Iris pigment epithelial cell (primary cell): ENCODE measurements at regions not wholly inside any gene's neighbourhood (a gene's known extent, or its start where the extent isn't known, plus 50 kb on each side); places are given as distances from the start of the nearest gene placed in this dataset.
"Not testable (repeated sequence)": the region's sequence is repeated elsewhere in the genome, so short reads cannot be mapped to it uniquely, and the experiment has no call there.

Experiments used
- DNase-seq: peaks from one replicate; pipeline ENCODE4 v3.0.0-alpha.2; 2011; ENCODE audit warnings: low read depth

GRCh38 chr21:16218682-16219343 is 489.0 kb downstream of the USP25 start:
- DNase-seq = no peak

DNA sequence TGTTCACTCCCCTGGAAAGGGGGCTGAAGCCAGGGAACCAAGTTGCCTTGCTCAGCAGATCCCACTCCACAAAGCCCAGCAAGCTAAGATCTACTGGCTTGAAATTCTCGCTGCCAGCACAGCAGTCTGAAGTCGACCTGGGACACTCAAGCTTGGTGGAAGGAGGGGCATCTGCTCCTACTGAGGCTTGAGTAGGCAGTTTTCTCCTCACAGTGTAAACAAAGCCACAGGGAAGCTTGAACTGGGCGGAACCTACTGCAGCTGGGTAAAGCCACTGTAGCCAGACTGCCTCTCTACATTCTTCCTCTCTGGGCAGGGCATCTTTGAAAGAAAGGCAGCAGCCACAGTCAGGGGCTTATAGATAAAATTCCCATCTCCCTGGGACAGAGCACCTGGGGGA is 495.0 kb downstream of the USP25 start:
- not testable (repeated sequence) for DNase-seq

DNA sequence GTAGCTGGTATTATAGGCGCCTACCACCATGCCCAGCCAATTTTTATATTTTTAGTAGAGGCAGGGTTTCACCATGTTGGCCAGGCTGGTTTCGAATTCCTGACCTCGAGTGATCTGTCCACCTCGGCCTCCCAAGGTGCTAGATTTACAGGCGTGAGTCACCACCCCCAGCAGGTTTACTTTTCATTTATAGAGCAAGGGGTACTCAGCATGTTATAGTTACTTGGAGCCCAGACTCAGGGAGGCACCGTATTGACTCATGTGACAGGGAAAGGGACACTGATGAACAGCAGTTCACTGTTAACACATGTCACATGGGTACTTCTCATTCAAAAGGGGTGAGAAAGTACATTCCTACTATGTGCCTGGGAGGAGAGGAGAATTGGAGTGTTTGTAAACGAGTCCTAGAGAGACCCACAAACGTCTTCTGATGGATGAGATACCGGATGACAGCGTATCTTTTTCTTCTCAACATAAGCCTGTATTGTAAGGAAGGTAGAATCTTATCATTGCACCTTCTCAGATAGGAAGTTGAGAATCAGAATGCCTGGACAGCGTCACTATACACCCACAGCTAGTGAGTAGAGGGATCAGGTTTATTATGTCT is 510.0 kb downstream of the USP25 start:
- DNase-seq = no peak

DNA sequence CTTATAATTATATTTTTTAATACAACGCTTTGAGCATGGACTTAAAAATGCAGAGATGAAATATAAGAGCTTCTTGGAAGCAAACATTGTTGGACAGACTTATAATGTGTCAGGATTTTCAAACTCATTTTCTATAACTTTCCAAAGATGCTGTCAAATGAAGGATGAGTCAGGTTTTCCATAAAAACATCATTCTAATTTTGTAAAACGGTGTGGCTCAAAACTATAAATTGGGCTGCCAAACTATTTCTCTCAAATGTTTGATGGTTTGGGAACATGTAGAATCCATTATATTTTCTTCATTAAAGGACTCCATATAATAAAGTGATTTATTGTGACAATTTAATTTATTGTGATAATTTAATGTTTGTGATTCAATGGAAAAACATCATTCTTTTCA is 511.2 kb downstream of the USP25 start:
- DNase-seq = peak; percentile 7

- DNase-seq = peak; percentile 13
These were observed 511.7 kb downstream of the USP25 start for GRCh38 chr21:16241479-16241963.

GRCh38 chr21:16243396-16243795 is 513.6 kb downstream of the USP25 start:
- DNase-seq = no peak

DNA sequence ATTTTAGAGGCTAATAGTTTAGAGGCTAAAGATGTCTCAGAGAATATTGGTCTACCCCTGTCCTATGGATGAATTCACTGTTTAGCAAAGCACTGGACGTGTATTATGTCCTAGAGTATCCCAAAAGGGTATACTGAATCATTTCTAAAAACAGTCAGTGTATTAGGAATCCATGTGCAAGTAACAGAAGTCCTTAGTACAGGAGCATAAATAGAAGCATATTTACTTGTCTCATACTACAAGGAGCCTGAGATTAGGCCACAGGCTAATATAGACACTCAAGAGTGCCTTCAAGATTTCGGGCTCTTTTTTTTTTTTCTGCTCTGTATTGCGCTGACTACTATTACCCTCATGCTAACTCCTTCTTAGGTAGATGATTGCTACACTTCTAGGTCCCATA is 518.9 kb downstream of the USP25 start:
- no peak for DNase-seq

GRCh38 chr21:16250273-16250672 is 520.5 kb downstream of the USP25 start:
- no peak for DNase-seq

DNA sequence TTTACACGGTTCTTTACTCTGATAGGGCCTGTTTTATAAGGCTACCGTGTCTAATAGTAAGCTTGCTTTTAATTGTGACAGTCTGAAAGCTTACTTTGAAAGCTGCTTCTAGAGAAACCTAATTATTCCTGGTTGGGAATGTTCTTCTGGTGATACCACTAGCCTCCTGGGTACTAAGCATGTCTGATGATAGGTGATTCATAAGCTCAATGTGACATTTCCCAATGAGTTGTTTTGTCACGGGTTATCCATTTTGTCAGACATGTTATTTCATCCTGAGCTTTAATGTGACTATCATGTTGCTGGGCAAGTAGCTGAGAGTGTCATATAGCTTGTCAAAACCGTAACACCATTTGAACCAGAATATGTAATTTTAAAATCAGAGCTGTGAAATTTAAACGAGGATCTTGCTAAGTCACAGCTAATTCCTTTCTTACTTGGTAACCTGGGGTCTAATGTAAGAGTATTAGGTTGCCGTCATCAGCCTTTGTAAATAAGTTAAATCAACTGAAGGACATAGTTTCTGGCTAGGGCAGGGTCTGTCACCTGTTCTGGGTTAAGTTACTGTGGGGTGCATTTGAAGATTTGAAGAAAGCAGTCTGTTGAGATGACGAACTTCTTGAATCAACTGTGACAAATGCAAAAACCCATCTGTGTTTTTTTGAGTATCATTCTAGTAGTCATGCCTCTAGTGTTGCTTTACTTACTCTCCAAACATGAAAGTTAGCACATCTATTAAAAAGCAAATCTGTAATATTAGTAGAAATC is 529.2 kb downstream of the USP25 start:
- DNase-seq = no peak

DNA sequence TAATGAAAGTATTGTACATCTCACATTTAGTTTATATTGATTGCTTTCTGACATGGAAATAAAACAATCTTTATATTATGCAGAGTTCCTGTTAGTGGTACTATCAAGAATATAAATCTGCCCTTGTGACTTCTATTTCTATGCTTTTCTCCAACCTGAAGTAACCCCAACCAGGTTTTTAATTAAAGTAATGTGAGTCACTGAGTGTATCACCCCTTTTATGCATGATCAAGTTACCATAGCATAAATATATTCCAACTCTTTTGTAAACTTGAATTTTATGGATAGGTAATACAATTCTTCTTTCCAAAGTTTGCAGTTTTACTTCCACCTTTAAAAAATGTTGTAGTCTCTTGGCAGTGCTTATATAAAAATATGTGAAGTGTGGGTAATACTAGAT is 532.3 kb downstream of the USP25 start:
- DNase-seq = no peak

GRCh38 chr21:16264319-16264718 is 534.5 kb downstream of the USP25 start:
- no peak for DNase-seq

DNA sequence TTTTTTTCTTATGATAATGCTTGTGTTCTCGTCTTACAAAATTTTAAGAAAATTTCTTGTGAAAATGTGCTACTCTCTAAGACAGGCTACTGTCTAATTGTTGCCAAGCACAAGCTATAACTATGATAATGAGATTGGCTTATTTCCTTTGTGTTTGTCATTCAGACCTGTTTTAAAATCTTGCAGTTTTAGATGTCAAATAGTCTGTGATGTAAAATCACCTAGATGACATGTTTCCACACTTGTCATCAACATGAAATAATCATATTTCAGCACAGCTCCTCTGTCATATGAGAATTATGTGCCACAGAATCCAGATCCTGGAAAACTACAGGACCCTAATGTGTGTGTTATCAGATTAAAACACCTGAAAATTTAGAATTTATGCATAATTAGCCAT is 539.7 kb downstream of the USP25 start:
- no peak for DNase-seq

DNA sequence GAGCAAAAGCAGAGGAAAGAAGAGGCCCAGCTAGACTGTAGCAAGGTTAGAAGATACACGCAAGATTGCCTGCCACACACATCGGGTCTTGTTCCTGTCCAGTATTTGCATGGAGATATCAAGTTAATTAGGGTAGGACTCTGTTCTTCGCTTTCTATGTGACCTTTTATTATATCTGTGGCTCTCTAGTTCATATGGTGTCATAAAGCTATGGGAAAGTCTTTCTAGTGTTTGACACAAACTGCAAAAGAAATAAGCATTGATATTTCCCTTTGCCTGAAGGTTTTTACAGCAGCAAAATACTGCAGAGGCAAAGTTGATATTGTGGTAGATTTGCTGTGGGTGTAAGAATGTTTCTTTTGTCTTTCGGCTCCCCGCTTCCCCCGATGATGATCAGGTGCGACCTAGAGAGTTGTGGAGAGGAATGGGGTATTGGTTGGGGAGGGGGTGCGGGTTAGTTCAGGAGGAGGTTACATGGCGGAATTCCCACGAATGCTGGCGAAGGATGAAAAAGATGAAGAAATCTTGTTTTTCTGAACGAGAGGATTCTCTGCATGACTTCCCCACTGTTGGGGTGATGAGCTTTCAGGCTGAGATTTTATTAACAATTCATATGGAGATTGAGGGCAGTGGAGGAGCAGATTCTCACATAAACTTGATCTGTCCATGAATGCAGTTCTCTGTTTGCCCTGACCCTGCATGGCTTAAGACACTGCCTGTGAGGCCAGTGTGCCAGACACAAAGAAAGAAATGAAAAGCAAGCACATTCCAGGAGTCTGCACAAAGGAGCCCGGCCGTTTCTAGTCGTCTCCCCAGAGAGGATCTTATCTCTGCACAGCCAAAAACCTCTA is 550.2 kb downstream of the USP25 start:
- peak; percentile 84 for DNase-seq

GRCh38 chr21:16280686-16281091 is 550.9 kb downstream of the USP25 start:
- peak; percentile 53 for DNase-seq

DNA sequence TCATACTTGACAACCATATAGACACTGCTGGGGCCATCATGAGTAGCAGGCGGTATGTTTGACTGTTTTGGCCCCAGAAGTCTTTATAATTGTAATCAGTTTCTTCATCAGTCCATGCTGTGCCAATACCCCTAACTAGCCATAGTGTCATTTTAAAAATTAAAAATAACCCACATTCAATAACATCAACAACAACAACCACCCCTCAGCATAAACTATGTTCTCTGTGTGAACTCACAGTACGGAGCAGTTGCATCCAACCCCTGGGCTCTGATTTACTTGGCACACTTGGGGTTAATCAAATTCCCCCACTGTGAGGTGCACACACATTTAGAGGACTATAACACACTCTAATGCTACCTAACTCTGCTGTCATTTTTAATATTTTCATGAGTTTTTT is 553.7 kb downstream of the USP25 start:
- no peak for DNase-seq

GRCh38 chr21:16285605-16286126 is 555.9 kb downstream of the USP25 start:
- no peak for DNase-seq

DNA sequence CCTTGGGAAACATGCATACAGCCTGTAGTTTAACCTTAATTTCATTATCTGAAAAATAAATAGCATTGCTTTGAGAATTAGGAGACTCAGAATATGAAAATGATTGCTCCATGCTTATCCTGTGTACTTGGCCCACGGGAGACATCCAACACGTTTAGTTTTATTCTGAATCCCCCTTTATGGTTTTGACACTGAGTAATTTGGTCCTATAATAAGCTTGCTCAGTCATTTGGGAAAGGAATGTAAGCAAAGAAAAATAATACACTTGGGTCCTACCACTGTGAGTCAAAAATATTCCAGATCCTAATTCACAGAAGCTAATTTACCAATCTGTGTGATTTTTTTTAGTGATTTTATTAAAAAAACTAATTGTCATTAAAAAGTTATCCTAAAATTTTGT is 557.3 kb downstream of the USP25 start:
- no peak for DNase-seq

GRCh38 chr21:16291296-16291695 is 561.5 kb downstream of the USP25 start:
- no peak for DNase-seq

DNA sequence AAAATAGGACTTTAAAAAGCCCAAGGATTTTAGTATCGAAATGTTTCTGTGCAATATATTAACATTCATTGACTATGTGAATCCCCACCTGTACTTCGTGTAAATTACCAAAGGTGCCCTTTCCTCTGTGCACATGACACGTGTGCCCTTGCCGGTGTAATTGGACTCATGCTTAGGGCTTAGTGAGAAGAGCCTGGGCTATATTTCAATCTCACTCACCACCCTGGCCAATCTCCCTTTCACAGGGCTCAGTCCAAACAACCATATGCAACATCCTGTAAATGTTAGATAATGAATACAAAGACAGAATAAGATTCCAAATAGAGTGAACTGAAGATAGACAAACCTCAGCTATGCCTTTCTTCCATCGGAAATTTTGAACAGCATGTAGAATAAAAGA is 564.3 kb downstream of the USP25 start:
- DNase-seq = no peak

- peak; percentile 97 for DNase-seq
These were observed 573.1 kb downstream of the USP25 start for GRCh38 chr21:16302851-16303282.

- peak; percentile 28 for DNase-seq
These were observed 574.7 kb downstream of the USP25 start for GRCh38 chr21:16304174-16305095.
